Epidermal melanocyte (primary cell): ENCODE measurements at regions not wholly inside any gene's neighbourhood (a gene's known extent, or its start where the extent isn't known, plus 50 kb on each side); places are given as distances from the start of the nearest gene placed in this dataset.

Experiments
- DNase-seq: peaks from one replicate; pipeline ENCODE4 v3.0.0; 2011; ENCODE audit warnings: low spot score; ENCODE audit not compliant: insufficient read length

DNA sequence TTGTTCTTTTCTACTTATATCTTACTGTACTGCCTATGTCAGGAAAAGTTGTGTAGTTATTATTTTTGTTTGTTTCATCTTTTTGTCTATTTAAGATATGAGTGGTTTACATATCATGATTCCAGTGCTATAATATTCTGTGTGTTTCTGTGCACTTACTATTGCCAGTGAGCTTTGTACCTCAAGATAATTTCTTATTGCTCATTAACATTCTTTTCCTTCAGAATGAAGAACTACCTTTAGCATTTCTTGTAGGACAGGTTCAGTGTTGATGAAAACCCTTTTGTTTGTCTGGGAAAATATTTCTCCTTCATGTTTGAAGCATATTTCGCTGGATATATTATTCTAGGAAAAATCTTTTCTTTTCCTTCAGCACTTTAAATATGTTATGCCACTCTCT is 452.7 kb upstream of the FAT3 start:
- no peak for DNase-seq

- DNase-seq, result no peak
Observed at GRCh38 chr11:91768783-91769182, 455.8 kb upstream of the FAT3 start.

- DNase-seq, result no peak
Observed at GRCh38 chr11:91763331-91763730, 461.3 kb upstream of the FAT3 start.

- DNase-seq, result no peak
Observed at GRCh38 chr11:91761406-91762025, 463.1 kb upstream of the FAT3 start.

DNA sequence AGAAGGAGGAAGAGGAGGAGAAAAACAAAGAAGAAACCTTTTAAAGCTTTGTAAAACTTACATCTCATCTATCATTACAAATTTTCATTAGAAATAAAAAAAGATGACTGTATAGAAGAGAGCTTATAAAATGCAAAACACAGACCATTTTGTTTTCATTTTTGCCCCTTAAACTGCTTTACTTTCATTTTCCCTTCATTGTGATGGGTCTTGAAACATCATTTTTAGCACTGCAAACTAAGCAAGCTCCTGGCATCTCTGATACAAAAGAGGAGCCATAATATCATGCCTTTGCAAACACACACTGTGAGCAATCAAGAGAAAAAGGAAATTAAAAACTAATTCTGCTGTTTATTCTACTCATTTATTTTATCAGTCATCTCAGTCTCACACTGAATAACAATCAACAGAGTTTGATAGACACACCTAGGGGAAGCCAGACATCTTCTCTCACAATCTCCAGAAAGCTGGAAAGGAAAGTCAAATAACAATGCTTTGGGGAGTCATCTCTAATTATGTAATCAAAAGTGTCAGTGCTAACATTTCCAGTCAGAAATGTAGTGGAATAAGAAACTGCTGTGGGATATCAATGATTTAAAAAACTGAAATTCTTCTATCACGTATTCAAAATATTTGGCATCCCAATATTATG is 467.7 kb upstream of the FAT3 start:
- DNase-seq, result no peak

DNA sequence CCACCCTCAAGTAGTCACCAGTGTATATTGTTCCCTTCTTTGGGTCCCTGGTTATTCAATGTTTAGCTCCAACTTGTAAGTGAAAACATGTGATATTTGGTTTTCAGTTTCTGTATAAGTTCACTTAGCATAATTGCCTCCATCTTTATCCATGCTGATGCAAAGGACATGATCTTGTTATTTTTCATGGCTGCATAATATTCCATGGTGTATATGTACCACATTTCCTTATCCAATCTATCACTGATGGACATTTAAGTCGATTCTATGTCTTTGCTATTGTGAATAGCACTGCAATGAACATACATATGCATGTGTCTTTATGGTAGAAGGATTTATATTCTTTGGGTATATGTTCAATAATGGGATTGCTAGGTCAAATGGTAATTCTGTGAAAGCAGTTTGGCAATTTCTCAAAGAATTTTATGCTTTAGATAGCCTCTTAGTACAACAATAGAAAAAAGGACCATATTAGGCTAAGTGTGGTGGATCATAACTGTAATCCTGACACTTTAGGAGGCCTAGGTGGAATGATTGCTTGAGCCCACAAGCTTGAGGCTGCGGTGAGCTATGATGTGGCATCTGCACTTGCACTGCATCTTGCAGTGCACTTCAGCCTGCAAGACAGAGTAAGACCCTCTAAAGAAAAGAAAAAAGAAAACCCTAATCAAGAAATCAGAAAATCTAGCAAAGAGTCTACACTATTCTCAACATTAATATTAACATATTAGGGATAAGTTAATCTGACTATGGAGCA is 468.5 kb upstream of the FAT3 start:
- no peak for DNase-seq

GRCh38 chr11:91755526-91755925 is 469.1 kb upstream of the FAT3 start:
- no peak for DNase-seq

- DNase-seq, result no peak
Observed at GRCh38 chr11:91749251-91749650, 475.4 kb upstream of the FAT3 start.

DNA sequence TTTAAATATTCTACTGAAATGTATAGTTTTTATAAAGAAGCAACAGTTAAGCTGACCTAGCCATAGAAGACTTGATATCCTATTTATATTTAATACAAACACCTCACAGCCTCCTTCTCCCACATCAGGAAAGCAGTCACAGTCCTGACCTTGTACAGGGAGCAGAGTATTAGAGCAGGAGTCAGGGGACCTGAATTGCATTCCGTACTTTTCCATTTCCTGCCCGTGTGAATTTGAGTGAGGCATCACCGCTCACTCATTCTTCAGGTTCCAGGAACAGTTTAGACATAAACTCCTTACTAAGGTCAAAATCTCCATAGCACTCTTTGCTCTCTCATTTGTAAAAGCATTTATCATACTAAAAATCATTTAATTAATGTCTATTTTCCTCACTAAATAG is 482.5 kb upstream of the FAT3 start:
- no peak for DNase-seq

DNA sequence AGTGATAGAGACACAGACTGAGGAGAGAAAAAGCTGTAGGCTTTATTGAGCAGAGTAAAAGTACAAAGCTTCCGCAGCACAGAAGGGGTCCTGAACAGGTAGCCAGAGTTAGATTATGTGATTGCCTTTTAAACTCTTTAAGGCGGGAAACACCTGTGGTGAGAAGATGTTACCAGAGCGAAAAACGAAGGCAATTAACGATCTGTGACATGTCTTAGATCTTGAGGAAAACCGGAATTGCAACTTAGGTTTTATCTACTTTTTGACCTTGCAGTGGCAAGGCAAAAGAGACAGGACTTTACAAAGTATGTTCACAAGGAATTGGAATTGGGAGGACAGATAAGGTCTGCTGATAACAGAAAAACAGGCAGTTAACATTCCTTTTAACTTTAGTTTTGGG is 493.6 kb upstream of the FAT3 start:
- no peak for DNase-seq

GRCh38 chr11:91730620-91731019 is 494.0 kb upstream of the FAT3 start:
- no peak for DNase-seq

GRCh38 chr11:91730057-91730456 is 494.6 kb upstream of the FAT3 start:
- DNase-seq, result no peak

- DNase-seq, result no peak
Observed at GRCh38 chr11:91717169-91717568, 507.4 kb upstream of the FAT3 start.

DNA sequence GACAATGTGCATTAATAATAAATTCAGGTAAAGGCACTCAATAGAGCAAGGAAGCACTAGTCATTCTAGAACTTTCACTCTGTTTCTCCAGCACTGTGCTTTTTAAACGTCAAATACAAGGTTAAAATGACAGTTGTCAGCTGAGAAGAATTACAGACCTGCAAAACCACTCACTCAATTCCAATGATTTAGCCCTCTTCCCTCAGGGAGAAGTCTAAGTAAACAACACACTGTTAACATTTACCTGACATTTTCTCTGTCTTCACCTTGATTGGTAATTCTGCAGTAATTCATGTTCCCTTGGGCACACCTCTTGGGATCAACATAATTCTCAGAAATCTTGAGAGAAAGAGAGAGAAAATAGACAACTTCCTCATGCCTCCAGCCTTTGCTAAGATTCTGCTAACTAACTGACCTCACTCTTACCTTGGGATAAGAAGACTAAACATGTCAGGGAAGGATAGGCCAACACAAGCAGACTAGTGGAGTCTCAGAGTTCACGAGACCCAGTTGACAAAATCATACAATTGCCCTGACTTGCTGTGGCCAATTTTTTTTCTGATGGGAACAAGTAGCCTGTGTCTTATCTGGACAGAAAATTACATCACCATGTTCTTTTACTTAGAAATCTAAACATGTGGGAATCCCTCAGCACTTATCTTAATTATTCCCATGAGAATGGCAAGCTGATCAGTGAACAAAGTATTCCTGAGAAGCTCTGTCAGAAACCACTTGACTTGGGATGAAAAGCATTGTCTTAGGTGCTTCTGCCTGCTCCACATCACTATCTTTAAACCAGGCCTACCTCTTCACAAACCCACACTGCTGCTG is 516.8 kb upstream of the FAT3 start:
- DNase-seq, result no peak

DNA sequence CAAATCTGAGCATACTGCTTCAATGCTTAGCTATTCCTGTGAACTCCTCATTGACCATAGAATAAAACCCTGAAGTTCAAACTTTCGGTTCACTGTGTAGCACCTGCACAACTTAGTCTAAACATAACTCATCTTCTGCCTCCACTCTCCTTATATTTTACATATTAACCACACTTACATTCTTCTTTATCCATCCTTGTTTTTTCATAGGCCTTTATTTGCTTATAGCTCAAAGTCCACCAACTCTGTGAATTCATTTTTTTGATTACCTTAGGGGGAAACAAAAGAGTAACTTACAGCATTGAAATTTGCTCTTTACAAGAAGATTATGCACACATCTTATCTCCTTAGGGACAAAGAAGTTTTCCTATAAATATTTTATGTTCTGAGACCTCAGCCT is 521.6 kb upstream of the FAT3 start:
- DNase-seq, result no peak

DNA sequence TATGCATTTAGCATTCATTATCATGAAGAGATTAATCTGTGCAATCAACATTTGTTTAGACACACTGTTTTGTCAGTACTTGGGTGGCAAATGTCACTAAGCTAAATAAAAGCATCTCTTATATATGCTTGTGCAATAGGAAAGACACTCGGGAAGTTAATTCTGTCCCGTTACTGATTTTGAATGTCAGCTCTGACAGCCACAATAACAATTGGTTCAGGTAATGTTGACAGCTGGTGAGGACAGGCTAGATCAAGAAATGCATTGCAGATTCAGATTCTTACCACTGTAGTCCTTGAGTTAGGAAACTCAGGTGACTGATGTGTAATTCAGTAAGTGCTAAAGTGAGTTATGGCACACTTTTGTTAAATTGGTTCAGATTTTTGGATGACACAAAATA is 523.8 kb upstream of the FAT3 start:
- no peak for DNase-seq

GRCh38 chr11:91698845-91699244 is 525.8 kb upstream of the FAT3 start:
- no peak for DNase-seq

GRCh38 chr11:91694331-91694730 is 530.3 kb upstream of the FAT3 start:
- DNase-seq, result no peak

GRCh38 chr11:91691872-91692271 is 532.7 kb upstream of the FAT3 start:
- DNase-seq, result no peak

GRCh38 chr11:91688672-91689071 is 535.9 kb upstream of the FAT3 start:
- DNase-seq, result no peak

DNA sequence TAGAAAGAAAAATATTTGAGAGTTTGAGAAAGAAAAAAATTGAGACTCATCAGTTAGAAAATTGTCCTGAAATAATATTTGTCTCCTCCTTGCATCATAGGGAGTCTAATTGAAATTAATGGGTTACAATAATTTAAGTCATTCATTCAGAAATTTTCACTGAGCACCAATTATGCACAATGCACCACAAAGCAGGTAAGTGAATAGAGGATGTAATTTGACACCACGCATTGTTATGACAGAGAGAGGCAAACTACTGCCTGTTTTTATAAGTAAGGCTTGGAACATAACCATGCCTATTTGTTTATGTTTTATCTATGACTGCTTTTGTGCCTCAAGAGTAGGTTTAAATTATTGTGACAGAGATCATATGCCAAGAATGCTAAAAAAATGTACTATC is 537.9 kb upstream of the FAT3 start:
- no peak for DNase-seq

GRCh38 chr11:91686281-91686680 is 538.3 kb upstream of the FAT3 start:
- no peak for DNase-seq
